ENCODE measurements at regions not wholly inside any gene's neighbourhood (a gene's known extent, or its start where the extent isn't known, plus 50 kb on each side); places are given as distances from the start of the nearest gene placed in this dataset.
"Not testable (repeated sequence)": the region's sequence is repeated elsewhere in the genome, so short reads cannot be mapped to it uniquely, and the experiment has no call there.

- Histone ChIP-seq H3K4me1 (ENCODE audit: control insufficient read depth in 1 of 2, insufficient read depth in 2 of 2, low read length in 2 of 2) (peaks cover 0 to 2% of the 10 kb centered on the region in 2 experiments), H3K4me2 (ENCODE audit: low read length) (no peak overlapping the region), H3K79me2 (ENCODE audit: control insufficient read depth, insufficient read depth, low read length, poor library complexity) (no peaks in the 10 kb centered on the region), H2BK120ac (ENCODE audit: insufficient read depth, low read length, poor library complexity) (no peak overlapping the region), H2BK12ac (ENCODE audit: low read length) (no peak overlapping the region), H4K12ac (ENCODE audit: low read depth, low read length) (no peak overlapping the region), H3K27me3 (ENCODE audit: insufficient read depth, low read length) (no peaks in the 10 kb centered on the region), H3K9me3 (ENCODE audit: insufficient read depth, low read depth, low read length) (no peaks in the 10 kb centered on the region), H4K91ac (ENCODE audit: low read depth, low read length) (no peak overlapping the region), H3K4ac (ENCODE audit: low read depth, low read length) (no peak overlapping the region), H4K8ac (ENCODE audit: low read depth, low read length) (no peak overlapping the region), H3K79me1 (ENCODE audit: low read length) (no peaks in the 10 kb centered on the region), H3K14ac (ENCODE audit: low read length) (no peak overlapping the region), H3K36me3 (ENCODE audit: control insufficient read depth in 1 of 2, insufficient read depth in 2 of 2, low read length in 2 of 2) (no peaks in the 10 kb centered on the region), H3K9ac (ENCODE audit: low read length) (no peak overlapping the region), H2AK5ac (ENCODE audit: low read length) (no peak overlapping the region), H3K4me3 (ENCODE audit: low read depth, low read length) (no peak overlapping the region), H3K27ac (ENCODE audit: low read depth, low read length) (no peak overlapping the region), H3K23ac (ENCODE audit: low read length) (no peak overlapping the region), H2BK5ac (ENCODE audit: low read depth, low read length, poor library complexity) (no peak overlapping the region), H2AFZ (ENCODE audit: insufficient read depth, low read length, poor library complexity) (no peak overlapping the region), H3K18ac (ENCODE audit: low read length) (no peak overlapping the region)
- peak in 1 of 2 donors; percentile 15 for DNase-seq
- no CpG with 5 or more reads among the region's 6 CpGs for whole genome bisulfite sequencing (ENCODE audit: extremely low coverage, insufficient coverage, insufficient read length)
These were observed 108.5 kb downstream of the ZIC4 start for GRCh38 chr3:147297761-147298350.

- H2BK120ac ChIP-seq (ENCODE audit: insufficient read depth, low read length, poor library complexity); H2BK5ac ChIP-seq (ENCODE audit: low read depth, low read length, poor library complexity); H3K4me1 ChIP-seq (ENCODE audit: control insufficient read depth in 1 of 2, insufficient read depth in 2 of 2, low read length in 2 of 2); H3K9me3 ChIP-seq (ENCODE audit: insufficient read depth, low read depth, low read length); H3K79me2 ChIP-seq (ENCODE audit: control insufficient read depth, insufficient read depth, low read length, poor library complexity); H3K23ac ChIP-seq (ENCODE audit: low read length); H3K14ac ChIP-seq (ENCODE audit: low read length); H3K79me1 ChIP-seq (ENCODE audit: low read length); H2AK5ac ChIP-seq (ENCODE audit: low read length); H3K4me2 ChIP-seq (ENCODE audit: low read length); DNase-seq; H3K9ac ChIP-seq (ENCODE audit: low read length); H4K12ac ChIP-seq (ENCODE audit: low read depth, low read length); H3K36me3 ChIP-seq (ENCODE audit: control insufficient read depth in 1 of 2, insufficient read depth in 2 of 2, low read length in 2 of 2); H2AFZ ChIP-seq (ENCODE audit: insufficient read depth, low read length, poor library complexity); H3K4ac ChIP-seq (ENCODE audit: low read depth, low read length); H4K8ac ChIP-seq (ENCODE audit: low read depth, low read length); H3K27ac ChIP-seq (ENCODE audit: low read depth, low read length); H4K91ac ChIP-seq (ENCODE audit: low read depth, low read length); H3K18ac ChIP-seq (ENCODE audit: low read length); H3K27me3 ChIP-seq (ENCODE audit: insufficient read depth, low read length); H3K4me3 ChIP-seq (ENCODE audit: low read depth, low read length); H2BK12ac ChIP-seq (ENCODE audit: low read length): not testable (repeated sequence)
- WGBS (ENCODE audit: extremely low coverage, insufficient coverage, insufficient read length): no CpG with 5 or more reads among the region's 4 CpGs
These were observed 119.0 kb downstream of the ZIC4 start for GRCh38 chr3:147287370-147287769.

- DNase-seq: no peak
- H3K4me3 ChIP-seq (ENCODE audit: low read depth, low read length): no peak overlapping the region
- H4K8ac ChIP-seq (ENCODE audit: low read depth, low read length): no peak overlapping the region
- no peak overlapping the region for H3K27ac ChIP-seq (ENCODE audit: low read depth, low read length)
- no peak overlapping the region for H2AFZ ChIP-seq (ENCODE audit: insufficient read depth, low read length, poor library complexity)
- H3K79me1 ChIP-seq (ENCODE audit: low read length): no peaks in the 10 kb centered on the region
- no peak overlapping the region for H3K4ac ChIP-seq (ENCODE audit: low read depth, low read length)
- no peak overlapping the region for H3K14ac ChIP-seq (ENCODE audit: low read length)
- no peak overlapping the region for H4K91ac ChIP-seq (ENCODE audit: low read depth, low read length)
- no peaks in the 10 kb centered on the region for H3K4me1 ChIP-seq (ENCODE audit: control insufficient read depth in 1 of 2, insufficient read depth in 2 of 2, low read length in 2 of 2)
- no peak overlapping the region for H2BK120ac ChIP-seq (ENCODE audit: insufficient read depth, low read length, poor library complexity)
- no peaks in the 10 kb centered on the region for H3K79me2 ChIP-seq (ENCODE audit: control insufficient read depth, insufficient read depth, low read length, poor library complexity)
- H2BK5ac ChIP-seq (ENCODE audit: low read depth, low read length, poor library complexity): no peak overlapping the region
- peak overlapping the region; percentile 27 for H3K9ac ChIP-seq (ENCODE audit: low read length)
- no peaks in the 10 kb centered on the region for H3K9me3 ChIP-seq (ENCODE audit: insufficient read depth, low read depth, low read length)
- WGBS (ENCODE audit: extremely low coverage, insufficient coverage, insufficient read length): no CpG with 5 or more reads among the region's 4 CpGs
- H3K23ac ChIP-seq (ENCODE audit: low read length): no peak overlapping the region
- H3K36me3 ChIP-seq (ENCODE audit: control insufficient read depth in 1 of 2, insufficient read depth in 2 of 2, low read length in 2 of 2): no peaks in the 10 kb centered on the region
- no peak overlapping the region for H3K4me2 ChIP-seq (ENCODE audit: low read length)
- no peak overlapping the region for H2BK12ac ChIP-seq (ENCODE audit: low read length)
- no peak overlapping the region for H3K18ac ChIP-seq (ENCODE audit: low read length)
- no peak overlapping the region for H2AK5ac ChIP-seq (ENCODE audit: low read length)
- no peak overlapping the region for H4K12ac ChIP-seq (ENCODE audit: low read depth, low read length)
- no peaks in the 10 kb centered on the region for H3K27me3 ChIP-seq (ENCODE audit: insufficient read depth, low read length)
These were observed 136.4 kb downstream of the ZIC4 start for GRCh38 chr3:147269907-147270306.

- Histone ChIP-seq H2BK5ac (ENCODE audit: low read depth, low read length, poor library complexity) (no peak overlapping the region), H3K4me2 (ENCODE audit: low read length) (no peak overlapping the region), H3K27ac (ENCODE audit: low read depth, low read length) (no peak overlapping the region), H2AFZ (ENCODE audit: insufficient read depth, low read length, poor library complexity) (no peak overlapping the region), H3K9me3 (ENCODE audit: insufficient read depth, low read depth, low read length) (no peaks in the 10 kb centered on the region), H2BK120ac (ENCODE audit: insufficient read depth, low read length, poor library complexity) (no peak overlapping the region), H4K91ac (ENCODE audit: low read depth, low read length) (no peak overlapping the region), H2BK12ac (ENCODE audit: low read length) (no peak overlapping the region), H3K36me3 (ENCODE audit: control insufficient read depth in 1 of 2, insufficient read depth in 2 of 2, low read length in 2 of 2) (no peaks in the 10 kb centered on the region), H4K8ac (ENCODE audit: low read depth, low read length) (no peak overlapping the region), H3K14ac (ENCODE audit: low read length) (no peak overlapping the region), H3K4me3 (ENCODE audit: low read depth, low read length) (no peak overlapping the region), H3K27me3 (ENCODE audit: insufficient read depth, low read length) (no peaks in the 10 kb centered on the region), H3K4me1 (ENCODE audit: control insufficient read depth in 1 of 2, insufficient read depth in 2 of 2, low read length in 2 of 2) (no peaks in the 10 kb centered on the region), H3K79me2 (ENCODE audit: control insufficient read depth, insufficient read depth, low read length, poor library complexity) (no peaks in the 10 kb centered on the region), H3K4ac (ENCODE audit: low read depth, low read length) (no peak overlapping the region), H4K12ac (ENCODE audit: low read depth, low read length) (no peak overlapping the region), H3K79me1 (ENCODE audit: low read length) (no peaks in the 10 kb centered on the region), H3K9ac (ENCODE audit: low read length) (no peak overlapping the region), H3K23ac (ENCODE audit: low read length) (no peak overlapping the region), H2AK5ac (ENCODE audit: low read length) (no peak overlapping the region), H3K18ac (ENCODE audit: low read length) (no peak overlapping the region)
- WGBS (ENCODE audit: extremely low coverage, insufficient coverage, insufficient read length): no CpG with 5 or more reads among the region's 3 CpGs
- no peak for DNase-seq
These were observed 138.9 kb downstream of the ZIC4 start for GRCh38 chr3:147267434-147267833.
